Astrocyte of the cerebellum (primary cell): ENCODE measurements at regions not wholly inside any gene's neighbourhood (a gene's known extent, or its start where the extent isn't known, plus 50 kb on each side); places are given as distances from the start of the nearest gene placed in this dataset.

ENCODE experiments used
- DNase-seq: peaks from one replicate; pipeline ENCODE4 v3.0.0-alpha.2; 2011; ENCODE audit warnings: low read depth
- H3K4me3 ChIP-seq: 2 replicates; pipeline ENCODE4 v1.5.1; 2011; ENCODE audit warnings: mild to moderate bottlenecking, low read depth, low read length, moderate library complexity
- CTCF ChIP-seq: IDR thresholded peaks from 2 replicates; pipeline ENCODE4 v1.5.1; 2012; ENCODE audit warnings: low read length, low read depth, moderate library complexity, mild to moderate bottlenecking; ENCODE audit errors: missing control alignments
- in situ Hi-C: cut with HindIII; loops from 2 replicates; pipeline ENCODE4 v1.10.0; 2017; ENCODE audit warnings: low sequenced_read_pairs

GRCh38 chr2:3948191-3948590 is 244.8 kb downstream of the DCDC2C start:
- DNase-seq = no peak
- in situ Hi-C loops = no loop called here
- TF ChIP-seq CTCF = no peak
- H3K4me3 ChIP-seq = no peak overlapping the region

GRCh38 chr2:3951131-3951954 is 248.0 kb downstream of the DCDC2C start:
- DNase-seq = no peak
- in situ Hi-C loops = no loop called here
- no peak for TF ChIP-seq CTCF
- no peak overlapping the region for H3K4me3 ChIP-seq

- in situ Hi-C loops = no loop called here
- TF ChIP-seq CTCF = no peak
- H3K4me3 ChIP-seq = no peak overlapping the region
- DNase-seq = no peak
These were observed 249.6 kb downstream of the DCDC2C start for GRCh38 chr2:3952866-3953516.

- no peak for DNase-seq
- no peak for TF ChIP-seq CTCF
- in situ Hi-C loops = no loop called here
- H3K4me3 ChIP-seq = no peak overlapping the region
These were observed 250.9 kb downstream of the DCDC2C start for GRCh38 chr2:3954261-3954660.

- in situ Hi-C loops = no loop called here
- no peak for TF ChIP-seq CTCF
- no peak overlapping the region for H3K4me3 ChIP-seq
- no peak for DNase-seq
These were observed 253.0 kb downstream of the DCDC2C start for GRCh38 chr2:3956406-3956805.

GRCh38 chr2:3956892-3957291 is 253.5 kb downstream of the DCDC2C start:
- in situ Hi-C loops = no loop called here
- no peak for TF ChIP-seq CTCF
- no peak for DNase-seq
- H3K4me3 ChIP-seq = no peak overlapping the region
